ENCODE measurements at regions not wholly inside any gene's neighbourhood (a gene's known extent, or its start where the extent isn't known, plus 50 kb on each side); places are given as distances from the start of the nearest gene placed in this dataset.

DNA sequence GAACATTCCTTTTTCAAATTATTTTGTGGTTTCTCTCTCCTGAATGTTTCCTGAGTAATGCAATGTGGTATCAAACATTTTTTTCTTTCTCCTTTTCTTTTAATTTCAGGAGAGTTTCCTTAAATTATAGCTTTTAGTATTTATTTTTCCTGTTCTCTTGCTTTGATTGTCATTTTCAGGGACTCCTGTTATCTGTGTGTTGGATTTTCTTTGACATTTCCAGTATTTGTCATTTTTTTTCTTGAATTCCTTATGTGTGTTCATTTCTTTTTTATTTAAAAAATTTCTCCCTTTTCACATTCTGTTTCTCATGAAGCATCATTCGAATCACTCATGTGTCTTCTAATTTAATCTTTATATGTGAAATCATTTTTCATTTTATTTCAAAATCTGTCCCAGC lies 61.0 kb downstream of the NPPC start:
- CTCF ChIA-PET: no interaction called here
- Histone ChIP-seq H2AFZ (no peak overlapping the region), H3K4me3 (no peak overlapping the region), H3K27ac (no peak overlapping the region), H3K9me2 (ENCODE audit: insufficient read depth) (no peaks in the 10 kb centered on the region), H3K4me2 (no peak overlapping the region), H3K9me3 (ENCODE audit: insufficient read depth, low read depth) (0 out of 2 replicates have a peak, but pooled peaks cover 6% of the 10 kb centered on the region), H3F3A (ENCODE audit: insufficient read depth, low read depth) (no peaks in the 10 kb centered on the region), H3K79me2 (ENCODE audit: low read depth) (no peaks in the 10 kb centered on the region), H3K27me3 (ENCODE audit: insufficient read depth, low read depth) (no peaks in the 10 kb centered on the region; the same call in 1 of the 2 replicates), H3K36me3 (ENCODE audit: low read depth) (no peaks in the 10 kb centered on the region), H4K20me1 (ENCODE audit: insufficient read depth) (no peaks in the 10 kb centered on the region), H3K4me1 (replicated peaks; ENCODE audit: insufficient read depth) (no peaks in the 10 kb centered on the region)
- TF ChIP-seq, protein P1, sequence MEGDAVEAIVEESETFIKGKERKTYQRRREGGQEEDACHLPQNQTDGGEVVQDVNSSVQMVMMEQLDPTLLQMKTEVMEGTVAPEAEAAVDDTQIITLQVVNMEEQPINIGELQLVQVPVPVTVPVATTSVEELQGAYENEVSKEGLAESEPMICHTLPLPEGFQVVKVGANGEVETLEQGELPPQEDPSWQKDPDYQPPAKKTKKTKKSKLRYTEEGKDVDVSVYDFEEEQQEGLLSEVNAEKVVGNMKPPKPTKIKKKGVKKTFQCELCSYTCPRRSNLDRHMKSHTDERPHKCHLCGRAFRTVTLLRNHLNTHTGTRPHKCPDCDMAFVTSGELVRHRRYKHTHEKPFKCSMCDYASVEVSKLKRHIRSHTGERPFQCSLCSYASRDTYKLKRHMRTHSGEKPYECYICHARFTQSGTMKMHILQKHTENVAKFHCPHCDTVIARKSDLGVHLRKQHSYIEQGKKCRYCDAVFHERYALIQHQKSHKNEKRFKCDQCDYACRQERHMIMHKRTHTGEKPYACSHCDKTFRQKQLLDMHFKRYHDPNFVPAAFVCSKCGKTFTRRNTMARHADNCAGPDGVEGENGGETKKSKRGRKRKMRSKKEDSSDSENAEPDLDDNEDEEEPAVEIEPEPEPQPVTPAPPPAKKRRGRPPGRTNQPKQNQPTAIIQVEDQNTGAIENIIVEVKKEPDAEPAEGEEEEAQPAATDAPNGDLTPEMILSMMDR (conservative IDR thresholded peaks at IDR 0.05): no peak
- no peak for TF ChIP-seq EZH2 (IDR thresholded peaks at IDR 0.05; ENCODE audit: low read depth)
- no peak for DNase-seq
- POLR2A ChIA-PET (ENCODE audit: unreplicated experiment): no interaction called here
- no TSS peak for BruUV-seq (replicated peaks)
- intact Hi-C loops (cut with micrococcal nuclease; ENCODE audit: unreplicated experiment): no loop called here

DNA sequence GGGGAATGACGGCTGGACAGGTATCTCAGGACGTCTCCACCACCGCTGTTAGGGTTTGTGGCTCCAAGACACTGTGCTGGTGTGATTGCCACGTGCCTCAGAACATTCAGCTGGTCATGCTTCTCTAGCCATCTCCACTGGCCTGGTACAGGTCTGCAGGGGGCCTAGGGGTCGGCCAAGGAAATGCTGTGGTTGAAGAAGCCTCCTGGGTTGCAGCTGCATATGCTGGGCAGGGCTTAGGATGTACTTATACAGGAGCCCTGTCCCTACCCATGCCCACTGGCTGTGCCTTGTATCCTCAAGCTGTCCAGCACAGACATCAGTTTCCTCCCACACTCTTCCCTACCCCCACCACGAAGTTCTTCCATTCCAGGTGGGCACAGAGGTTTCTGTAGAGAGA lies 64.1 kb downstream of the NPPC start:
- no TSS peak for BruUV-seq (replicated peaks)

DNA sequence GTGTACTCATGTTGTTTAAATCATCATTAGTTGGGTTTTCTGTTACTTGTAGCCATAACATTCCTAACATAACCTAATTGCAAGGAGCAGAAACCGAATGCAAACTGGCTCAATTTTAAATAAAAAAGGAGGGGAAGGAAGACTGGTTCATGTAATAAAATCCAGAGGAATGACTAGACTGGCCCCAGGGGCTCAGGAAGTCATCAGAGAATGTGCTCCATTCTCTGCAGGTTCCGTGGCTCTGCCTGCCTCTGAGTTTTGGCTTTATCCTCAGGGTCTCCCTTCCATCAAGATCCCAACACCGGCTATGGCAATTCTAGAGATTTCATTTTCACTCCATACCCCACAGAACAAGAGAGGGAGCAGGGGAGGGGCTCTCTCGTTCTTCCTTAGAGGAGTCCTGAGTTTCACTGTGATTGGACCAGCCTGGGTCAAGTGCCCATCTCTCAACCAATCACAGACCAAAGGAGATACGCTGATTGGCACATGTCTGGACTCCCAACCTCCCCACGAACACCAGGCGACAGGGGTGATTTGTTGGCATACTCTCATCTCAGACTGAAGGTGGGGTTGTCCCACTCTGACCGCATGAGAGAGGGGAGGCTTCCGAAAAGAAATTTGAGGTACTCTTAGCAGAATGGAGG lies 64.8 kb downstream of the NPPC start:
- BruUV-seq (replicated peaks): no TSS peak
- ChIA-PET CTCF (no interaction called here), POLR2A (ENCODE audit: unreplicated experiment) (no interaction called here)
- Histone ChIP-seq H2AFZ (no peak overlapping the region), H3K36me3 (ENCODE audit: low read depth) (no peaks in the 10 kb centered on the region), H3K4me2 (no peak overlapping the region), H3K27me3 (ENCODE audit: insufficient read depth, low read depth) (no peaks in the 10 kb centered on the region; the same call in 1 of the 2 replicates), H3K79me2 (ENCODE audit: low read depth) (no peaks in the 10 kb centered on the region), H3F3A (ENCODE audit: insufficient read depth, low read depth) (no peaks in the 10 kb centered on the region), H3K9me2 (ENCODE audit: insufficient read depth) (no peaks in the 10 kb centered on the region), H3K4me1 (replicated peaks; ENCODE audit: insufficient read depth) (no peaks in the 10 kb centered on the region), H3K27ac (no peak overlapping the region), H3K9me3 (ENCODE audit: insufficient read depth, low read depth) (0 out of 2 replicates have a peak, but pooled peaks cover 6% of the 10 kb centered on the region), H4K20me1 (ENCODE audit: insufficient read depth) (no peaks in the 10 kb centered on the region), H3K4me3 (no peak overlapping the region)
- intact Hi-C loops (cut with micrococcal nuclease; ENCODE audit: unreplicated experiment): no loop called here
- no peak for DNase-seq
- TF ChIP-seq EZH2 (IDR thresholded peaks at IDR 0.05; ENCODE audit: low read depth): no peak
- TF ChIP-seq, protein P1 (conservative IDR thresholded peaks at IDR 0.05): no peak

More for the DNA sequence above, 64.1 kb downstream of the NPPC start:
- no peaks in the 10 kb centered on the region for H4K20me1 ChIP-seq (ENCODE audit: insufficient read depth)
- 0 out of 2 replicates have a peak, but pooled peaks cover 6% of the 10 kb centered on the region for H3K9me3 ChIP-seq (ENCODE audit: insufficient read depth, low read depth)
- ChIA-PET CTCF (no interaction called here), POLR2A (ENCODE audit: unreplicated experiment) (no interaction called here)
- H3K27me3 ChIP-seq (ENCODE audit: insufficient read depth, low read depth): no peaks in the 10 kb centered on the region; the same call in 1 of the 2 replicates
- no peaks in the 10 kb centered on the region for H3K9me2 ChIP-seq (ENCODE audit: insufficient read depth)
- intact Hi-C loops (cut with micrococcal nuclease; ENCODE audit: unreplicated experiment): no loop called here
- no peak overlapping the region for H2AFZ ChIP-seq
- no peak overlapping the region for H3K27ac ChIP-seq
- no peaks in the 10 kb centered on the region for H3K79me2 ChIP-seq (ENCODE audit: low read depth)
- no peaks in the 10 kb centered on the region for H3K4me1 ChIP-seq (replicated peaks; ENCODE audit: insufficient read depth)
- H3K4me2 ChIP-seq: no peak overlapping the region
- H3F3A ChIP-seq (ENCODE audit: insufficient read depth, low read depth): no peaks in the 10 kb centered on the region
- DNase-seq: no peak
- TF ChIP-seq EZH2 (IDR thresholded peaks at IDR 0.05; ENCODE audit: low read depth): no peak
- TF ChIP-seq, protein P1 (conservative IDR thresholded peaks at IDR 0.05): no peak
- no peaks in the 10 kb centered on the region for H3K36me3 ChIP-seq (ENCODE audit: low read depth)
- no peak overlapping the region for H3K4me3 ChIP-seq
